Karpas-422 (cell line): ENCODE measurements at regions not wholly inside any gene's neighbourhood (a gene's known extent, or its start where the extent isn't known, plus 50 kb on each side); places are given as distances from the start of the nearest gene placed in this dataset. TPM values are rescaled to one million over a fixed set of nuclear protein-coding genes. Genes with fewer than 3 reads are reported as not detected.

ENCODE experiments used
- DNase-seq: peaks from one replicate; pipeline ENCODE4 v3.0.0-alpha.2; 2015
- H2AFZ ChIP-seq: fragments of 200-600 bp; sonication (generic); 2 replicates; pipeline ENCODE4 v1.6.1; 2014; ENCODE audit warnings: antibody characterized with exemption, low read length, mixed read lengths
- H3K27ac ChIP-seq: fragments of 200-600 bp; sonication (generic); 2 replicates; pipeline ENCODE4 v1.5.1; 2014; ENCODE audit warnings: mild to moderate bottlenecking, low read length, moderate library complexity
- H3K27me3 ChIP-seq: fragments of 200-600 bp; sonication (generic); 2 replicates; pipeline ENCODE4 v1.6.1; 2014; ENCODE audit warnings: low read length, mixed read lengths
- H3K36me3 ChIP-seq: fragments of 200-600 bp; sonication (generic); 2 replicates; pipeline ENCODE4 v1.6.1; 2014; ENCODE audit warnings: low read length, mixed read lengths; ENCODE audit not compliant: insufficient read depth
- H3K4me1 ChIP-seq: fragments of 200-600 bp; sonication (generic); 2 replicates; pipeline ENCODE4 v1.6.1; 2014; ENCODE audit warnings: mild to moderate bottlenecking, low read length, mixed read lengths
- H3K4me2 ChIP-seq: fragments of 200-600 bp; sonication (generic); 2 replicates; pipeline ENCODE4 v1.6.1; 2014; ENCODE audit warnings: low read length, low read depth, mild to moderate bottlenecking; ENCODE audit not compliant: poor library complexity, severe bottlenecking
- H3K4me3 ChIP-seq: fragments of 200-600 bp; sonication (generic); 2 replicates; pipeline ENCODE4 v1.5.1; 2014; ENCODE audit warnings: mild to moderate bottlenecking, antibody characterized with exemption, low read length, mixed read lengths
- H3K79me2 ChIP-seq: fragments of 200-600 bp; sonication (generic); 2 replicates; pipeline ENCODE4 v1.6.1; 2014; ENCODE audit warnings: mild to moderate bottlenecking, low read length, mixed read lengths
- H3K9ac ChIP-seq: fragments of 200-600 bp; sonication (generic); 2 replicates; pipeline ENCODE4 v1.6.0; 2014; ENCODE audit warnings: low read length
- H3K9me2 ChIP-seq: fragments of 200-600 bp; sonication (generic), shearing (Covaris generic); replicated peaks from 2 replicates; pipeline ENCODE4 v1.6.0; 2014; ENCODE audit warnings: mild to moderate bottlenecking, low read length, moderate library complexity; ENCODE audit not compliant: insufficient read depth
- H3K9me3 ChIP-seq: fragments of 300-700, 200-600 bp; sonication (generic); 2 replicates; pipeline ENCODE4 v1.6.1; 2014; ENCODE audit warnings: low read length, mixed read lengths
- H4K20me1 ChIP-seq: fragments of 200-600 bp; sonication (generic); 2 replicates; pipeline ENCODE4 v1.6.1; 2014; ENCODE audit warnings: mild to moderate bottlenecking, antibody characterized with exemption, low read length, low read depth; ENCODE audit not compliant: insufficient read depth
- small RNA-seq: library from RNA; depleted of rRNA; stranded (forward); fragments of <200 nt; gene quantifications from one replicate; pipeline ENCODE3, GENCODE V24; 2014

GRCh38 chr22:22032906-22033802 lies 50.6 kb upstream of the TOP3B start:
- DNase-seq = no peak
- no peaks in the 10 kb centered on the region for H3K36me3 ChIP-seq
- no peaks in the 10 kb centered on the region for H3K9me3 ChIP-seq
- H3K9me2 ChIP-seq = no peaks in the 10 kb centered on the region
- no peak overlapping the region for H2AFZ ChIP-seq
- H3K79me2 ChIP-seq = no peaks in the 10 kb centered on the region
- H3K9ac ChIP-seq = peak overlapping the region; percentile 83
- H3K4me3 ChIP-seq = no peak overlapping the region
- no peaks in the 10 kb centered on the region for H4K20me1 ChIP-seq
- H3K27ac ChIP-seq = peak overlapping the region; percentile 97
- peaks cover 86% of the 10 kb centered on the region for H3K4me1 ChIP-seq
- no peaks in the 10 kb centered on the region for H3K27me3 ChIP-seq
- H3K4me2 ChIP-seq = peak overlapping the region; percentile 76

GRCh38 chr22:22032099-22032905 lies 49.7 kb upstream of the TOP3B start:
- H2AFZ ChIP-seq = no peak overlapping the region
- no peaks in the 10 kb centered on the region for H3K36me3 ChIP-seq
- no peak for DNase-seq
- H3K79me2 ChIP-seq = no peaks in the 10 kb centered on the region
- H3K27me3 ChIP-seq = no peaks in the 10 kb centered on the region
- peak overlapping the region; percentile 63; the same call in 1 of the 2 replicates for H3K4me3 ChIP-seq
- H3K9me3 ChIP-seq = no peaks in the 10 kb centered on the region
- peaks cover 86% of the 10 kb centered on the region for H3K4me1 ChIP-seq
- H3K27ac ChIP-seq = peak overlapping the region; percentile 97
- no peaks in the 10 kb centered on the region for H4K20me1 ChIP-seq
- H3K9me2 ChIP-seq = no peaks in the 10 kb centered on the region
- peak overlapping the region; percentile 83 for H3K9ac ChIP-seq
- H3K4me2 ChIP-seq = peak overlapping the region; percentile 76

Small RNA genes lying in the stretch of these regions (small RNA-seq; reads per million reads assigned to genes)
- gene AC245452.3 (not detected), gene AC245517.3 (not detected), gene AC245517.5 (not detected), gene IGLVIV-59 (not detected)
